ENCODE measurements at regions not wholly inside any gene's neighbourhood (a gene's known extent, or its start where the extent isn't known, plus 50 kb on each side); places are given as distances from the start of the nearest gene placed in this dataset.

GRCh38 chr1:96632045-96632664, 89.4 kb upstream of the PTBP2 start (continued):
- TF ChIP-seq CHCHD3 (CRISPR knock-in tag; IDR thresholded peaks at IDR 0.05): no peak
- TF ChIP-seq FOSL2 (CRISPR knock-in tag; IDR thresholded peaks at IDR 0.05): peak; percentile 61
- peak; percentile 97 for TF ChIP-seq HNF4A (CRISPR knock-in tag; IDR thresholded peaks at IDR 0.05)
- TF ChIP-seq ZFY (CRISPR knock-in tag; IDR thresholded peaks at IDR 0.05): no peak
- no peak for TF ChIP-seq ZNF615 (CRISPR knock-in tag; IDR thresholded peaks at IDR 0.05; ENCODE audit: borderline replicate concordance)
- no peak for TF ChIP-seq ZMYM2 (CRISPR knock-in tag; IDR thresholded peaks at IDR 0.05)
- no peak for TF ChIP-seq RBM39 (IDR thresholded peaks at IDR 0.05; ENCODE audit: low read depth, low read length, poor library complexity, severe bottlenecking)
- TF ChIP-seq GATAD2A (CRISPR knock-in tag; IDR thresholded peaks at IDR 0.05): peak; percentile 93
- no peak for TF ChIP-seq HOXA5 (CRISPR knock-in tag; IDR thresholded peaks at IDR 0.05)
- peak; percentile 87 for TF ChIP-seq SKI (IDR thresholded peaks at IDR 0.05; ENCODE audit: partially characterized antibody)
- peak; percentile 90 for TF ChIP-seq ZGPAT (CRISPR knock-in tag; IDR thresholded peaks at IDR 0.05)
- TF ChIP-seq PPARG (CRISPR knock-in tag; conservative IDR thresholded peaks at IDR 0.05): peak; percentile 83
- TF ChIP-seq MIER2 (CRISPR knock-in tag; IDR thresholded peaks at IDR 0.05): 0 out of 2 replicates have a peak, but pooled peaks have one; percentile 50
- TF ChIP-seq ZNF281 (CRISPR knock-in tag; IDR thresholded peaks at IDR 0.05; ENCODE audit: borderline replicate concordance): peak; percentile 44; the same call in 1 of the 2 replicates
- TF ChIP-seq NFIC (IDR thresholded peaks at IDR 0.05; ENCODE audit: low read length): peak; percentile 97
- TF ChIP-seq ZNF431 (CRISPR knock-in tag; IDR thresholded peaks at IDR 0.05; ENCODE audit: borderline replicate concordance, low read depth): no peak
- TF ChIP-seq ZNF333 (CRISPR knock-in tag; IDR thresholded peaks at IDR 0.05; ENCODE audit: borderline replicate concordance): no peak
- peak; percentile 96 for TF ChIP-seq ARID5B (CRISPR knock-in tag; IDR thresholded peaks at IDR 0.05)
- TF ChIP-seq NCOR1 (IDR thresholded peaks at IDR 0.05; ENCODE audit: borderline replicate concordance, low read length): peak; percentile 98
- TF ChIP-seq TEAD3 (CRISPR knock-in tag; optimal IDR thresholded peaks at IDR 0.05; ENCODE audit: borderline replicate concordance): peak; percentile 68
- TF ChIP-seq SCMH1 (CRISPR knock-in tag; IDR thresholded peaks at IDR 0.05; ENCODE audit: borderline replicate concordance): no peak
- TF ChIP-seq SNAPC2 (CRISPR knock-in tag; IDR thresholded peaks at IDR 0.05): peak; percentile 41; the same call in 1 of the 2 replicates
- TF ChIP-seq MYNN (CRISPR knock-in tag; IDR thresholded peaks at IDR 0.05; ENCODE audit: low read depth): no peak
